SU-DHL-6 (cell line): ENCODE measurements at regions not wholly inside any gene's neighbourhood (a gene's known extent, or its start where the extent isn't known, plus 50 kb on each side); places are given as distances from the start of the nearest gene placed in this dataset.

Source experiments
- H2AFZ ChIP-seq: fragments of 200-600 bp; sonication (generic); 2 replicates; pipeline ENCODE4 v1.6.1; 2014; ENCODE audit warnings: low read depth, mild to moderate bottlenecking, moderate library complexity, mixed read lengths, antibody characterized with exemption, low read length; ENCODE audit not compliant: severe bottlenecking
- H3F3A ChIP-seq: fragments of 200-600 bp; shearing (Covaris generic); 2 replicates; pipeline ENCODE4 v1.6.0; 2016; ENCODE audit warnings: antibody characterized with exemption, mild to moderate bottlenecking; ENCODE audit not compliant: insufficient read depth
- H3K27ac ChIP-seq: fragments of 200-600 bp; sonication (generic); 2 replicates; pipeline ENCODE4 v1.5.1; 2016; ENCODE audit warnings: low read depth, mild to moderate bottlenecking, low read length, moderate library complexity, mixed read lengths
- H3K27me3 ChIP-seq: fragments of 200-600 bp; sonication (generic), shearing (Covaris generic); 2 replicates; pipeline ENCODE4 v1.6.0; 2014; ENCODE audit warnings: mild to moderate bottlenecking, low read length
- H3K36me3 ChIP-seq: fragments of 200-600 bp; sonication (generic); 2 replicates; pipeline ENCODE4 v1.6.1; 2014; ENCODE audit warnings: mild to moderate bottlenecking, low read length, mixed read lengths
- H3K4me2 ChIP-seq: fragments of 300-600, 200-600 bp; shearing (Covaris generic), sonication (generic); 2 replicates; pipeline ENCODE4 v1.6.0; 2014; ENCODE audit warnings: low read length, low read depth, mild to moderate bottlenecking; ENCODE audit not compliant: poor library complexity, severe bottlenecking
- H3K4me3 ChIP-seq: fragments of 200-600 bp; sonication (generic); 2 replicates; pipeline ENCODE4 v1.5.1; 2014; ENCODE audit warnings: antibody characterized with exemption, low read length, mild to moderate bottlenecking, mixed read lengths; ENCODE audit not compliant: insufficient read depth, poor library complexity, severe bottlenecking
- H3K79me2 ChIP-seq: fragments of 200-600 bp; sonication (generic); 2 replicates; pipeline ENCODE4 v1.6.1; 2014; ENCODE audit warnings: mild to moderate bottlenecking, low read length, moderate library complexity; ENCODE audit not compliant: insufficient read depth
- H3K9ac ChIP-seq: fragments of 200-600 bp; sonication (generic); 2 replicates; pipeline ENCODE4 v1.7.0; 2014; ENCODE audit warnings: mild to moderate bottlenecking, low read length
- H3K9me2 ChIP-seq: fragments of 200-600 bp; sonication (generic); replicated peaks from 2 replicates; pipeline ENCODE4 v1.6.1; 2014; ENCODE audit warnings: low read length; ENCODE audit not compliant: insufficient read depth
- H3K9me3 ChIP-seq: fragments of 200-600 bp; sonication (generic); 2 replicates; pipeline ENCODE4 v1.6.1; 2014; ENCODE audit warnings: low read length, mixed read lengths; ENCODE audit not compliant: insufficient read depth
- H4K20me1 ChIP-seq: fragments of 200-600 bp; sonication (generic); 2 replicates; pipeline ENCODE4 v1.6.1; 2014; ENCODE audit warnings: low read depth, mild to moderate bottlenecking, antibody characterized with exemption, low read length, moderate library complexity, mixed read lengths
- EZH2phosphoT487 ChIP-seq: fragments of 200-600 bp; sonication (generic), shearing (Covaris generic); conservative IDR thresholded peaks from 2 replicates; pipeline ENCODE4 v1.6.1; 2018; ENCODE audit warnings: mild to moderate bottlenecking, antibody characterized with exemption, low read length, moderate library complexity, mixed read lengths
- TF ChIP-seq, protein P1 (sequence below): fragments of 200-600 bp; sonication (generic); IDR thresholded peaks from one replicate; pipeline ENCODE4 v1.5.1; 2017; ENCODE audit warnings: antibody characterized with exemption, mild to moderate bottlenecking, low read length, moderate library complexity; ENCODE audit not compliant: insufficient read depth, poor library complexity, severe bottlenecking

DNA sequence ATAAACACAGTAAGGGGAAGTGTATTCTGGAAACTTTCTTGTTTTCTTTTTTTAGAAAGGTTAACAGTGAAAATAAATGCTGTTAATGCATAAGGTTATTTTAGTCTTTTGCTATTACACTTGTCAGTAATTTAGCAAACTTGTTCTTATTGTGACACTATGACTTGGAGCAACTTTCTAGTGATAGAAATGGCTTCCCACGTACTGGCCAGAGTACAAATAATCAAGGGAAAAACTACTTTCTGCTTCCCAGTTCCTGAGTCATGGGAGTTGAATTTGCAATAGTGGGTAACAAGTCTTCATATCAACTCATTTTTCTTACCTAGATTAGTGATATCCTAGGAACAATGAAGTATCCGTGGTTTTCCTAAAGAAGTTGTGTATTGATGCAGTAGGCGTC, 1072.3 kb downstream of the FLRT2 start:
- Histone ChIP-seq H2AFZ (no peak overlapping the region), H3K4me3 (no peak overlapping the region), H3K4me2 (no peak overlapping the region), H3K9me3 (no peaks in the 10 kb centered on the region), H3K79me2 (no peaks in the 10 kb centered on the region), H3F3A (no peaks in the 10 kb centered on the region), H3K36me3 (no peaks in the 10 kb centered on the region), H4K20me1 (no peaks in the 10 kb centered on the region), H3K27me3 (no peaks in the 10 kb centered on the region), H3K9ac (no peak overlapping the region), H3K27ac (no peak overlapping the region), H3K9me2 (no peaks in the 10 kb centered on the region)
- TF ChIP-seq, protein P1, sequence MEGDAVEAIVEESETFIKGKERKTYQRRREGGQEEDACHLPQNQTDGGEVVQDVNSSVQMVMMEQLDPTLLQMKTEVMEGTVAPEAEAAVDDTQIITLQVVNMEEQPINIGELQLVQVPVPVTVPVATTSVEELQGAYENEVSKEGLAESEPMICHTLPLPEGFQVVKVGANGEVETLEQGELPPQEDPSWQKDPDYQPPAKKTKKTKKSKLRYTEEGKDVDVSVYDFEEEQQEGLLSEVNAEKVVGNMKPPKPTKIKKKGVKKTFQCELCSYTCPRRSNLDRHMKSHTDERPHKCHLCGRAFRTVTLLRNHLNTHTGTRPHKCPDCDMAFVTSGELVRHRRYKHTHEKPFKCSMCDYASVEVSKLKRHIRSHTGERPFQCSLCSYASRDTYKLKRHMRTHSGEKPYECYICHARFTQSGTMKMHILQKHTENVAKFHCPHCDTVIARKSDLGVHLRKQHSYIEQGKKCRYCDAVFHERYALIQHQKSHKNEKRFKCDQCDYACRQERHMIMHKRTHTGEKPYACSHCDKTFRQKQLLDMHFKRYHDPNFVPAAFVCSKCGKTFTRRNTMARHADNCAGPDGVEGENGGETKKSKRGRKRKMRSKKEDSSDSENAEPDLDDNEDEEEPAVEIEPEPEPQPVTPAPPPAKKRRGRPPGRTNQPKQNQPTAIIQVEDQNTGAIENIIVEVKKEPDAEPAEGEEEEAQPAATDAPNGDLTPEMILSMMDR: no peak
- no peak for TF ChIP-seq EZH2phosphoT487

- Histone ChIP-seq H3K4me3 (no peak overlapping the region), H3K4me2 (no peak overlapping the region), H3K27me3 (no peaks in the 10 kb centered on the region), H3K9me3 (no peaks in the 10 kb centered on the region), H3K9me2 (no peaks in the 10 kb centered on the region), H4K20me1 (no peaks in the 10 kb centered on the region), H3K79me2 (no peaks in the 10 kb centered on the region), H3F3A (no peaks in the 10 kb centered on the region), H3K27ac (no peak overlapping the region), H2AFZ (no peak overlapping the region), H3K9ac (no peak overlapping the region), H3K36me3 (no peaks in the 10 kb centered on the region)
- TF ChIP-seq, protein P1: no peak
- no peak for TF ChIP-seq EZH2phosphoT487
Measured at GRCh38 chr14:86601813-86602212, 1071.9 kb downstream of the FLRT2 start.

GRCh38 chr14:86597279-86597678, 1067.3 kb downstream of the FLRT2 start:
- Histone ChIP-seq H4K20me1 (no peaks in the 10 kb centered on the region), H3K27me3 (no peaks in the 10 kb centered on the region), H3K27ac (no peak overlapping the region), H3K4me2 (no peak overlapping the region), H3F3A (no peaks in the 10 kb centered on the region), H3K79me2 (no peaks in the 10 kb centered on the region), H2AFZ (no peak overlapping the region), H3K9me3 (no peaks in the 10 kb centered on the region), H3K36me3 (no peaks in the 10 kb centered on the region), H3K9ac (no peak overlapping the region), H3K4me3 (no peak overlapping the region), H3K9me2 (no peaks in the 10 kb centered on the region)
- TF ChIP-seq EZH2phosphoT487: no peak
- TF ChIP-seq, protein P1: no peak

DNA sequence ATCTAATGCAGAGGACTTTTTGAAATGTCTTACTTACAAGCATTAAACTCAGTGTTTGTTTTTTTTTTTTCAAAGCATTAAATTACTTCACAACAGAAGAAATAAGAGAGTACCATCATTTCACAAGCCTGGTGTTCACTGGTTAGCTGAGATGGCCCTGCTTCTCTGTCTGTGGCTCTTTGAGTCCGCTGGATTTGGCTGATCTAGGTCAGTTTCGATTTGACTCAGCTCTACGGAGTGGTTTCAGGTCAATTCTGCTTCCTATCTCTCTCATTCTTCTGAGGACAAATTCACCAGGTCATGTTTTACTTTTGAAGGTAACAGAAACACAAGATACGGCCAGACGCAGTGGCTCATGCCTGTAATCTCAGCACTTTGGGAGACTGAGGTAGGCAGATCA, 1066.1 kb downstream of the FLRT2 start:
- no peak overlapping the region for H3K4me3 ChIP-seq
- no peaks in the 10 kb centered on the region for H3K27me3 ChIP-seq
- TF ChIP-seq, protein P1: no peak
- TF ChIP-seq EZH2phosphoT487: no peak
- no peaks in the 10 kb centered on the region for H3K9me2 ChIP-seq
- no peak overlapping the region for H3K9ac ChIP-seq
- H3K4me2 ChIP-seq: no peak overlapping the region
- H3K36me3 ChIP-seq: no peaks in the 10 kb centered on the region
- no peaks in the 10 kb centered on the region for H3K79me2 ChIP-seq
- H3K9me3 ChIP-seq: no peaks in the 10 kb centered on the region
- H4K20me1 ChIP-seq: no peaks in the 10 kb centered on the region
- H3F3A ChIP-seq: no peaks in the 10 kb centered on the region
- no peak overlapping the region for H2AFZ ChIP-seq
- H3K27ac ChIP-seq: no peak overlapping the region
